ENCODE measurements at regions not wholly inside any gene's neighbourhood (a gene's known extent, or its start where the extent isn't known, plus 50 kb on each side); places are given as distances from the start of the nearest gene placed in this dataset.

- ATAC-seq (peak; percentile 75), DNase-seq (ENCODE audit: low spot score) (no peak)
- Mint-ChIP-seq H3K9me3 (no peaks in the 10 kb centered on the region), H3K4me3 (no peak overlapping the region), H3K27ac (no peak overlapping the region), H3K36me3 (no peaks in the 10 kb centered on the region), H3K27me3 (ENCODE audit: low read depth) (no peaks in the 10 kb centered on the region), H3K4me1 (peaks cover 11% of the 10 kb centered on the region)
- TF ChIP-seq ZNF423 (CRISPR knock-in tag; IDR thresholded peaks at IDR 0.05) (no peak), E2F5 (CRISPR knock-in tag; IDR thresholded peaks at IDR 0.05) (no peak), TP53 (CRISPR knock-in tag; IDR thresholded peaks at IDR 0.05) (no peak), NR3C1 (CRISPR knock-in tag; conservative IDR thresholded peaks at IDR 0.05; ENCODE audit: low read depth) (no peak), GTF2I (CRISPR knock-in tag; conservative IDR thresholded peaks at IDR 0.05) (no peak), ZNF281 (CRISPR knock-in tag; IDR thresholded peaks at IDR 0.05) (no peak), ZNF232 (CRISPR knock-in tag; IDR thresholded peaks at IDR 0.05) (no peak), CDX4 (CRISPR knock-in tag; IDR thresholded peaks at IDR 0.05; ENCODE audit: borderline replicate concordance) (no peak), ZNF317 (CRISPR knock-in tag; IDR thresholded peaks at IDR 0.05; ENCODE audit: borderline replicate concordance, low read depth) (no peak), GRHL2 (CRISPR knock-in tag; IDR thresholded peaks at IDR 0.05; ENCODE audit: insufficient replicate concordance, severe bottlenecking) (no peak), PRRX2 (CRISPR knock-in tag; IDR thresholded peaks at IDR 0.05) (no peak), EMX1 (CRISPR knock-in tag; IDR thresholded peaks at IDR 0.05) (no peak), E2F4 (CRISPR knock-in tag; IDR thresholded peaks at IDR 0.05; ENCODE audit: borderline replicate concordance, low read depth) (no peak), ZNF416 (CRISPR knock-in tag; IDR thresholded peaks at IDR 0.05) (no peak), OVOL2 (CRISPR knock-in tag; IDR thresholded peaks at IDR 0.05; ENCODE audit: borderline replicate concordance) (no peak), ZMAT4 (CRISPR knock-in tag; IDR thresholded peaks at IDR 0.05) (no peak), JUN (CRISPR knock-in tag; IDR thresholded peaks at IDR 0.05) (no peak), ZNF532 (CRISPR knock-in tag; IDR thresholded peaks at IDR 0.05; ENCODE audit: borderline replicate concordance) (no peak)
- ChIA-PET POLR2A (no interaction called here), CTCF (interaction anchor here (0.7 to 1.3 kb wide), 4 partner anchors 11 to 242 kb away, joined by 3 to 5 read pairs (median 3); no protein-coding TSS in a partner anchor)
Observed at GRCh38 chr14:97095269-97095668, 298.1 kb downstream of the VRK1 start.

All from WTC11 (cell line).